HG03064 (cell line): ENCODE measurements at regions not wholly inside any gene's neighbourhood (a gene's known extent, or its start where the extent isn't known, plus 50 kb on each side); places are given as distances from the start of the nearest gene placed in this dataset.
"Not testable (repeated sequence)": the region's sequence is repeated elsewhere in the genome, so short reads cannot be mapped to it uniquely, and the experiment has no call there.

Source experiments
- ATAC-seq: cut with Tn5 transposase; IDR thresholded peaks from one replicate; pipeline ENCODE4 v1.9.1; 2021; ENCODE audit warnings: low read depth; ENCODE audit not compliant: unreplicated experiment

DNA sequence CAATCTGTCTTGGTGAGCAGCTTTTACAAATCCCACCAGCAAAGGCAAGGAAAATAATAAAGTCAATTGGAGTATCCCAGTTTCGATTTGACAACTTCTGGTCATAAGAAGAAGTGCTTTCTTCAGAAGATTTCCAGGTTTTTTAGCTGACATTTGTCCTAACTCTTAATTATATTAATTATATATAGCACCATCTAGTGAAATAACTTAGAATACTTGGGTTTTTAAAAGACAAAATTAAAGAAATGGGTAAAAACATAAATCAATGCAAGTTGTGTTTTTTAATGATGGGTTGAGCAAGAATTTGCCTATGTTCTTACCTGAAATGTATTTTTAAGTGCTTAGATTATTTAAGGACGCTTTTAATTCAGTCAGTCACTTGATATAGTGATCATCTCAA lies 421.8 kb downstream of the ACTL7B start:
- ATAC-seq, result no peak

DNA sequence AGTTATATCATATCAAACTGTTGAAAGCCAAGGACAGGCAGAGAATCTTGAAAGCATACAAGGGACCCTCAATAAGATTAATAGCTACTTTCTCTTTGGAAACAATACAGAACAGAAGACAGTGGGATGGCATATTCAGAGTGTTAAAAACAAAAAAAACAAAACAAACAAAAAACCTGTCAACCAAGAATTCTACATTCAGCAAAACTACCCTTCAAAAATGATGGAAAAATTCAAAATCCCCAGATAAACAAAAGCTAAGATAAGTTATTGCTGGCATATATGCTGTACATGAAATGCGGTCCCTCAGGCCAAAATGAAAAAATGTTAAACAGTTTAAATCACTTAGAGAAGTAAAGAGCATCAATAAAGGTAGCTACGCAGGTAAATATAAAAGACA lies 425.1 kb downstream of the ACTL7B start:
- ATAC-seq, result no peak

DNA sequence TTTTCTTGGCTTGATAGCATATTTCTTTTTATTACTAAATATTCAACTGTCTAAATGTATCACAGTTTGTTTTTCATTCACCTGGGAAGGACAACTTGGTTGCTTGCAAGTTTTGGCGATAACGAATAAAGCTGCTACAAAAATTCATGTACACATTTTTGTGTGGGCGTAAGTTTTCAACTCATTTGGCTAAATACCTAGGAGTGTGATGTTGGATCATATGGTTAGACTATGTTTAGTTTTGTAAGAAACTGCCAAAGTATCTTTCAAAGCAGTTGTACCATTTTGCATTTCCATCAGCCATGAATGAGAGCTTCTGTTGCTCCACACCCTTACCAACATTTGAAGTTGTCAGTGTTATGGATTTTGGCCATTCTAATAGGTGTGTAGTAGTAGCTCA lies 428.0 kb downstream of the ACTL7B start:
- ATAC-seq, result no peak

DNA sequence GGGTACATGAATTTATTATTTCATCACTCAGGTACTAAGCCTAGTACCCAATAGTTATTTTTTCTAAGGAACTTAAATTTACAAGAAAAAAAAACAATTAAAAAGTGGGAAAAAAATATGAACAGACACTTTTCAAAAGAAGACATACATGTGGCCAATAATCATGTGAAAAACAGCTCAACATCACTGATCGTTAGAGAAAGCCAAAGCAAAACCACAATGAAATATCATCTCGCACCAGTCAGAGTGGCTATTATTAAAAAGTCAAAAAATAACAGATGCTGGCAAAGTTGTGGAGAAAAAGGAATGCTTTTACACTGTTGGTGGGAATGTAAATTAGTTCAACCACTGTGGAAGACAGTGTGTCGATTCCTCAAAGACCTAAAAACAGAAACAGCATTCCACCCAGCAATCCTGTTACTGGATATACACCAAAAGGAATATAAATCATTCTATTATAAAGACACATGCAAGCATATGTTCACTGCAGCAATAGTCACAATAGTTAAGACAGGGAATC lies 429.3 kb downstream of the ACTL7B start:
- ATAC-seq, result not testable (repeated sequence)

DNA sequence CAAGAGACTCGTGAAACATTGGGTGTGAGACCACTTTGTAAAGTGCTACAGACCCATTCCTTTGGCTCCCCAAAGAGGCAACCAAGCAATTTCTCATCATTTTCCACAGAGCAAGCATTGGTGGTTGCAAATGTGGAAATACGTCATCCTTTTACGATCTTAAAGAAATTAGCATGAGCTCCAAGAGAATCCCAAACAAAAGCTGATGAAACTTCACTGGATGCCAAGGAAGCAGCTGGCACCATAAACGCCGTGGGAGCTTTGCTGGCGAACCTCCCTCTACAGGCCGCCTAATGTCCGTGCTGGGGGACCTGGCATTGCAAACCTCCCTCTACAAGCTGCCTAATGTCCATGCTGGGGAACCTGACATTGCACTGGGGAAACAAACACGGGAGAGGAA lies 432.4 kb downstream of the ACTL7B start:
- ATAC-seq, result no peak

DNA sequence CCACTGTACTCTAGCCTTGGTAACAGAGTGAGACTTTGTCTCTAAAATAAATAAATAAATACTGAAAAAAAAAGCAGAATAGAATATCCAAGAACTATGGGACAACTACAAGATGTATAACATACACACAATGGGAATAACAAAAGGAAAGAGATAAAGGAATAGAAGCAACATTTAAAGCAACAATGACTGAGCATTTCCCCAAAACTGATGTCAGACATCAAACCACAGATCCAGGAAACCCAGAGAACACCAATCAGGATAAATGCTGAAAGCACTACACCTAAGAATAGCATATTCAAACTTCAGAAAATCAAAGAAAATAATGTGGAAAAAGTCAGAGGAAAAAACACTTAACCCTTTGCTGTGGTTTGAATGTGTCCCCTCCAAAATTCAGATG lies 436.4 kb downstream of the ACTL7B start:
- no peak for ATAC-seq

DNA sequence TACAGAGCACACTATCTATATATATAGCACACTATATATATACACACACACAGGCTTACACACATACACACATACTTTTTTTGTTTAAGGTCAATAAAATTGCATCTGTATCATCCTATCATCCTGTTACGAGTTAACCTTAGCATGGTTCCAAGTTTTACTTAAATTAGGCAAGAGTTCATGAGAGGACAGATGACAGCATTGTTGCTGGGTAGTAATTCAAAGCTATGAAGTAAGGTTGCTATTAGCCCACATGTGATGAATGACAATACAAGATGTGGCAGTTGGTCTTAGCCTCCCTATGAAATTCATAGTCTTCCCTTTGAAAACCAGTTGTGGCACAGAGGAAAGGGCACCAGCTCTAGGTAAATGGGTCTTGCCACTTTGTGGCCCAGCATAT lies 438.1 kb downstream of the ACTL7B start:
- ATAC-seq, result no peak

DNA sequence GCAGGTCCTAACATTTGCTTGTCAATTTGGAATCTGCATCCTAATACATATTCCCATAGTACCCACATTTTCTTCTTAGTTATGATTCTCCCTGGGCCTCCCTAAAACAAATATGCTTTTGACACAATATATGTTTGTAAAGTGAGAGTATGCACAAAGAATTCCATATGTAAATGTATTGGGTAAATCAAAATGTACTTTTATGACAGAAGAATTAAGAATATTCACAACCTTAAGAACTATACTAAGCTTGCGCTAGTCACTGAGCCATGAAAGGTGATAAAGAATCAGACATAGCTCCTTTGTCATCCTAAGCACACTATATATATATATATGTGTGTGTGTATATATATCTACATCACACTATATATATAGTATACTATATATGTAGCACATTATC lies 438.5 kb downstream of the ACTL7B start:
- no peak for ATAC-seq

DNA sequence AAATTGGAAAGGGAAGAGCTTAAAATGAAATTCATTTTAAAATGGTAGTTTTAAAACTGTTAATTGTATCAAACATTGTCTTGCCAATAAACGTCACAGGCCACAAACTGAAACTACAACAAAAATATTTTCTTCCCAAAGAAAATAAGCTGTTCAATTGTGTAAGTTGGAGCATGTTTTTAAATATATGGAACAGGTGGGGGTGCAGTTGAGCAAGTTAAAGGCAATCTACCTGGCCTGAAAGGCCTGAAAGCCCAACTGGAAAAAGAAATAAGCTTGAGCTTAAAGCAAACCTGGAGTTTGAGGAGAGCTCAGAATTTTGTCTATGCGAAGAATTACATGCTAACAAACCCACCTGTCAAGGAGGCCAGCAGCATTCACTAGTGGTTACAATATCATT lies 439.5 kb downstream of the ACTL7B start:
- no peak for ATAC-seq

DNA sequence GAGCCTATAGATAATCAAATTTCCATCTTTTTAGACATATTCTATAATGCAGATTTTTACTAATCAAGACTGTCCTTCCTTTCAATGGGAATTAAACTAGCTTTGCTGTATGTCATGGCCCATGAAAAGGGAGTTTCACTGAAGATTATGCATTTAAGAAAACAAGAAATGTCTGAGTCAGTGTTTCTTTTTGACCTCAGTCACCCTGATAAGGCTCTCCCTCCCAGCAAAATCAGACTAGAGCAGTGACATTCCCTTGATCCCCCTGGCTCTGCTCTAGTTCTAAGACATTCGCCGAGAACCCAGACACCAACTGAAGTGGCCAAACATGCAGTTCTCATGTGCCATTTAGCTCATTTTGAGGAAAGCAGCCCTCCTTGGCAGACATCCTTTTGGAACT lies 442.0 kb downstream of the ACTL7B start:
- no peak for ATAC-seq

DNA sequence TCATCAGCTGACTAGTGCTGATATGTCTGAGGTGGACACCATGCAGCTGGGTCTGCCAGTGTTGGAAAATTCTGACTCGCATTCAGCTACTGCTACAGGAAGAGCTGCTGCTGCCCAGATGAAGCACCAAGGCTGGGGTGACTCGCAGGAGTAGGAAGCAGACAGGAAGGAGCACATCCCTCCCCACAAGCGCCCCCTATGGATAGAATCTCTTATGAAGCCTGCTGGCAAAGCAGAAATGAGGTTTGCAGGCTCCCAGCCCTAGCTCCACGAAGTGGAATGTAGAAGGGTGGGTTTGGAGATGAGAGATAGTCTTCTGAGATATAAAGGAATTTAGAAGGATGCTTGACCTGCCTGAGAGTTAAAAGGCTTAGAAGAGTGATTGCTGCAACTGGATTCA lies 443.0 kb downstream of the ACTL7B start:
- ATAC-seq, result no peak

DNA sequence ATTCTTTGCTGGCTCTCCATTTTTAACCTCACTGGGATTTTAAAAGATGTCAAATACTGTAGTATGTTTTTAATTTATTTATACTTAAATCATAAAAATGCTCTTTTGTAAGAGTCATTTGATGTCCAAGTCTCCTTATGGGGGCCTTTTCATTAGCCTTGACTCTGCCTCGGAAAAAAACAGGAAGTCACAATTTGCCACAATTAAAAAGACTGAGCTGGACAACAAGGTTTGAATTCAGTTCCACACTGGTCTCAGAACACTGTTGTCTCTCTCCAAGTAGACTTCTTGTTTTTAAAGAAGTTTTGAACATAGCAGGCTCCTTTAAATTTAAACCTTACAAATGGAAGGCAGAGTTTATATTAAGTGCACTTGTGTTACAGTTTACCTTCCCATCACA lies 444.2 kb downstream of the ACTL7B start:
- ATAC-seq, result no peak

DNA sequence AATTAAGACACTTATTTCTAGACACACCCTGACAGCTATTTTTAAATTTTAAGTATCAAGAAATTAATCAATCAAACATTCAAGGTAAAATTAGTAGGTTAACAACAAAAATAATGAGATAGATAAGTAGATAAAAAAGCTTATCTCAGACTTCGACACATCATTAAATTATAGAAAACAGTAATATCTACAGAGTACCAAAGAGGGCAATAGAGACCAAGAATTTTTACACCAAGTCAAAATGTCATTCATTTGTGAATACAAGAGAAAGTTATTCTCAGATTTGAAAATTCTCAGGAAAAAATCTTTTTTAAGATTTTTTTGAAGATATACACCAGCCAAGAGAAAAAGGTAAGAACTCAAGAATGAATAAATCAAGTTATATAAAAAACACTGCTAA lies 445.6 kb downstream of the ACTL7B start:
- ATAC-seq, result no peak

DNA sequence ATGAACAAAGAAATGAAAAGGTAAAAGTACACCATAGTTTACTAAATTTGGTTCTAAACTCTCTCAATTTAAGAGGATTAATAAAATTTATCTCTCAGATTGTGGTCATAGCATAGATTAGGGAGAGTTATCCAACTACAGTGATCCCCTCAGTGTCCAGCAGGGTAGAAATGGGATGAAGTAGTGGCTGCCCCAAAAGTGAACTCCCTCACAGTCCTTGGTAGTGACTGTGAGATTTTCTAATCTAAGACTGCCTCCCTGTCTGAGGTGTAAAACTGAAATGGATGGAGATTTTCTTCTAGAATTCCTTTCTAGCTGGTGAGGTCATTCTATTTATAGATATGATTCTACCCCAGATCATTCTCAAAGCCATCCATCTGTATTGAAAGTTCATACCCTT lies 455.5 kb downstream of the ACTL7B start:
- ATAC-seq, result no peak

DNA sequence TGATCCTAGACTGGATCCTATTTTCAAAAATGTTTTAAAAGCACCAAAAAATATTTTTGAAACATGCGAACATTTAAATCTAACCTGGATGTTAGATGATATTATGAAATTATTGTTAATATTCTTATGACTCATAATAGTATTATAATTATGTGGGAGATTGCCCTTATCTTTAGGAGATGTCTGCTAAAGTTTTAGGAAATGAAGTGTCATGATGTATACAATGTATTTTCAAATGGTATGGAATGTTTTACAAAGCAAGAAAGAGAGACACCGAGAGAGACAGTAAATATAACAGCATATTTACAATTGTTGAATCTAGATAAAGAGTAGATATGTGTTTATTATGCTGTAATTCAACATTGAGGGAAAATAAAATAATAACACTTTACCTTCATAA lies 455.9 kb downstream of the ACTL7B start:
- ATAC-seq, result no peak

DNA sequence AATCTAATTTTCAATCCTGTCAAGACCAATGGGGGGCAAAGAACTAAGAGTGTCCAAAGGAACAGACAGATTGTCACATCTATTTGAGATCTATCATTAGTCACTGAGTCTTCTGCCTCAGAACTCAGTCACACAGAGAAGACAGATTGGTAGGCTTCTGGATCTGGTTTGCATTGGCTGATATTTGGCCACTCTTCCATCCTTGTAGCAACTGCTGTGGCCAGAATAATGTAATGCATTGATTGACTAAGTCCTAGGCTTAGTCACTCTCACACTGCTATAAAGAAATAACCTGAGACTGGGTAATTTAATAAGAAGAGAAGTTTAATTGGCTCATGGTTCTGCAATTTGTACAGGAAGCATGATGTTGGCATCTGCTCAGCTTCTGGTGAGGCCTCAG lies 458.5 kb downstream of the ACTL7B start:
- no peak for ATAC-seq

DNA sequence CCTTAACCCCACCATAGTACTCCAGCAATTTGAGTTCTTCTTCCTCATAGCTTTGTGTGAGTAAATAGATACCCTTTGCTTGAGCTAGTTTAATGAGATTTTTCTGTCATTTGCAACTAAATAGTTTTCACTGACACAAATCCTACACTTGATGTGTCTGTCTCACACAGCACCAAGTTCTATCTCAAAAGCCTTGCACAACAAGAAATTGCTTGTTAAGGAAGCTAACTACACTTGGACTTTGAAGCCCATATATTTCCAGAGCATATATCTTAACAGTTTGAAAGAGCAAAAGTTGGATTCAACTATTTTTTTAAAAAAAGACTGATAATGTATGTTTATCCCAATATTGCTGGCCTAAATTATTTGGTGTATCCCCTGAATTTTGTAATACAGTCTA lies 459.2 kb downstream of the ACTL7B start:
- no peak for ATAC-seq

DNA sequence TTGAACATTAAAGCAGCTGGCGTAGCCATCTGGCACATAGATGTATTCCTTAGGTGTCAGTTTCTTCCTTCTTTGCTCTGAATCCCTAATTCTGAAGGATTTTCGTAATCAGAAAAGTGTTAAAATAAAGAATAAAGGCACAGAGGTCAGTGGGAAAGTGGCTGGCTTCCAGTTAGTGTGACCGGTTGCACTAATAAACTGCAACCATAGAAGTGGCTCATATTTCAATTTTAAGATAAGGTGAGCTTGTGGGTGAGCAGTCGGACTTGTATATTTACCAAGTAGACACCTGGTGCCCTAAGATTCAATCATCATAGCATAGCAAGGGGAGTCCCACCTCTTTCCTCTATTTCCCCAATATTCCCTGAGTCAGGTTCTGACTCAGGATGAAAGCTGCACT lies 459.6 kb downstream of the ACTL7B start:
- no peak for ATAC-seq

DNA sequence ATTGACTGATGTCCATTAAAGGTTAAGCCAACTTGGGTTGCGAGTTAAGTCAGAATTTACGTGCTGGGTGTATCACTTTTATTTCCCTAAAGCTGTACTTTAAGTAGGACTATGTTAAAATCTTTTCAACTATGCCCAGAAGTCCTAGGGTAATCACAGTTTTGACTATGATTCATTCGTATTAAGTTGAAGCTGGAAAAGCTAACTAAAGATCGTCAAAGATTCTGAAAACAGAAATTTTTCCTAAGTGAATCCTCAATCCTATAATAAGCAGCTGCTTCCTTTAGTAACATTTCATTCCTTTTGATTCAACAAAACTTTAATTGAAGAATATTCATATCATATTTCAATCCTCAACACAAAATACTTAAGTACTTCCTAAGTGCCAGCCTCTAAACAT lies 460.4 kb downstream of the ACTL7B start:
- ATAC-seq, result no peak

DNA sequence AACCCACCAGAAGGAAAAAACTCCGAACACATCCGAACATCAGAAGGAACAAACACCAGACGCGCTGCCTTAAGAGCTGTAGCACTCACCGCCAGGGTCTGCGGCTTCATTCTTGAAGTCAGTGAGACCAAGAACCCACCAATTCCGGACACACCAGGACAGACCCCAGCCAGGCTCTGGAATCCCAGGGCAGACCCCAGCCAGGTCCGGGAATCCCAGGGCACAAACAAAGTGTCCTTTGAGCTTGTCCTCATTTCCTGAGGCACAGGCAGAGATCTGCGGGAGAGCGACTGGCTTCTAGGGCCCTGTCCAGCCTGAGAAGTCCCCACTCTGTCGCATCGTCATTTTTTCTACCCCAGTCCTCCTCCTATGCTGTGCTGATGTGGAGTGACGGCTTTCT lies 461.1 kb downstream of the ACTL7B start:
- no peak for ATAC-seq

DNA sequence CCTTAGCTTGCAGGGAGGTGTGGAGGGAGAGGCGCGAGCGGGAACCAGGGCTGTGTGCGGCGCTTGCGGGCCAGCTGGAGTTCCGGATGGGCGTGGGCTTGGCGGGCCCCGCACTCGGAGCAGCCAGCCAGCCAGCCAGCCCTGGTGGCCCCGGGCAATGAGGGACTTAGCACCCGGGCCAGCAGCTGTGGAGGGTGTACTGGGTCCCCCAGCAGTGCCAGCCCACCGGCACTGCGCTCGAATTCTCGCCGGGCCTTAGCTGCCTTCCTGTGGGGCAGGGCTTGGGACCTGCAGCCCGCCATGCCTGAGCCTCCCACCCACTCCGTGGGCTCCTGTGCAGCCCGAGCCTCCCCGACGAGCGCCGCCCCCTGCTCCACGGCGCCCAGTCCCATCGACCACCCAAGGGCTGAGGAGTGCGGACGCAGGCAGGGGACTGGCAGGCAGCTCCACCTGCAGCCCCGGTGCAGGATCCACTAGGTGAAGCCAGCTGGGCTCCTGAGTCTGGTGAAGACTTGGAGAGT lies 462.2 kb downstream of the ACTL7B start:
- ATAC-seq, result not testable (repeated sequence)

DNA sequence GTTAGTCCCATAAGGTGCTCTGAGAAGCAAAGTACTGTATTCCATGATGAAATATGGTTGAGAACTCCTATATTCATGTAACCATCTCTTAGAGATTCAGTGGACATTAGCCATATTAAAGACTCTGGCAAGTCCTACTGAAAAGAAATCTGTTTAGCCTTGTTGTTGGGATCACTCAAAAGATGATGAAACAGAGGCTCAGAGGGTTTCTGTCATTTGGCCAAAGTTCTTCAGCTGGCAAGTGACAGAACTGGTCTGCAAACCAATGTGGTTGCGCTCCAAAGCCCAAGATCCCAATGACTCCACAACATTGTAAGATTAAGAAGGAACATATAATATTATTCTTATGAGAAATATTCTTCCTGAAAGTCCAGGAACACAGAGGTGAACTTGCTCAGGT lies 462.9 kb downstream of the ACTL7B start:
- ATAC-seq, result no peak

DNA sequence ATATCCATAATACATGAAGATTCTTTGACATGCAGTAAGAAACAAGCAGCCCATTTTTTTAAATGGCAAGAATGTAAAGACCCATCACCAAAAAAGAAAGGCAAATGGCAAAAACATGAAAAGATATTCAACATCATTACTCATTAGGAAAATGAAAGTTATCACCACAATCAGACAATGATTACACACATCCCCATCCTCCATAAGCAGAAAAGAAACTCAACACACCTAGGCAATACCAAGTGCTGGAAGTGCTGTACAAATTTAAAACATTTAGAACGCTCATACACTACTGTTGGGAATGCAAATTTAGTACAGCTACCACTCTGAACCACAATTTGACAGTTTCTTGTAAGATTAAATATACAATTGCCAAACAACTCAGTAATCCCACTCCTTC lies 466.7 kb downstream of the ACTL7B start:
- ATAC-seq, result peak; percentile 67
